Esophagus muscularis mucosa (tissue), 4 donors: ENCODE measurements at regions not wholly inside any gene's neighbourhood (a gene's known extent, or its start where the extent isn't known, plus 50 kb on each side); places are given as distances from the start of the nearest gene placed in this dataset.

Experiments
- CTCF ChIP-seq, 3 experiments: fragments of 200-600 bp in 2 of 3; fragments of 450-650 bp in 1 of 3; sonication (generic) in 2 of 3; IDR thresholded peaks; one replicate each; pipeline ENCODE4 v1.5.1; 2017 to 2019; ENCODE audit warnings: antibody characterized with exemption in 3 of 3, mild to moderate bottlenecking in 2 of 3, moderate library complexity in 1 of 3
- EP300 ChIP-seq: sonication (generic); formaldehyde crosslinking; IDR thresholded peaks from one replicate; pipeline ENCODE4 v1.6.1; 2017; ENCODE audit warnings: antibody characterized with exemption
- POLR2A ChIP-seq: fragments of 450-650 bp; IDR thresholded peaks from one replicate; pipeline ENCODE4 v1.6.1; 2017; ENCODE audit warnings: antibody characterized with exemption, moderate library complexity, mild to moderate bottlenecking, low read depth

DNA sequence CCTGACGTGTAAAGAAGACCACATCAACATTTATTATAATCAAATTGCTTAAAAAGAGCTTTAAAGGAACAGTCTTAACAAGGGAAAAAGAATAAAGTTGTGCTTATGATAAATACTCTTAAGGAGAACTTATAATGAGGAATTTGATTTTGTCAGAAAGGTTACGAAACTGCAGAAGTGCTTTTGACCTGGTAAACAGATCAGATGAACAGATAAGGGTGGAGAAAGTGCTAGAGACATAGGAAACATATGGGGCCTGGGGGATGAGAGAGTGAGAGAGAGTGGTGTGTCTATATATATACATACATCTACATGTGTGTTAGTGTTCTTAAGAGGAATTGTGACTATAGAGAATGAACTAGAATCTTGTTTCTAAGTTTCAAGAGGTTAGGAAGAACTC, 186.2 kb upstream of the GJE1 start:
- TF ChIP-seq POLR2A, result no peak
- TF ChIP-seq CTCF (IDR thresholded peaks at IDR 0.05), result no peak
- TF ChIP-seq EP300, result no peak
